Endothelial cell of umbilical vein (primary cell): ENCODE measurements at regions not wholly inside any gene's neighbourhood (a gene's known extent, or its start where the extent isn't known, plus 50 kb on each side); places are given as distances from the start of the nearest gene placed in this dataset.

Experiments
- BruUV-seq: library from RNA; stranded (reverse); fragments of 400-500 nt; replicated peaks from 2 replicates; lab custom pipeline; 2021; lab: Mats Ljungman, UMichigan
- CTCF ChIA-PET: fragments of 300-600, 350-600 bp; sonication (Branson Sonifier 250); formaldehyde crosslinking; loops from one replicate; lab custom pipeline; 2021; ENCODE audit warnings: antibody characterized with exemption, inconsistent platforms; lab: Charles Lee
- POLR2A ChIA-PET: fragments of 300-600, 350-600 bp; sonication (Branson Sonifier 250); formaldehyde crosslinking; loops from one replicate; lab custom pipeline; 2021; ENCODE audit warnings: antibody characterized with exemption, inconsistent platforms; lab: Charles Lee
- DNase-seq: peaks from one replicate; pipeline ENCODE4 v3.0.0-alpha.2; 2011; ENCODE audit warnings: low read depth, low spot score
- FAIRE-seq: peaks from 2 replicates; lab custom pipeline; 2011; peaks lifted over from hg19 to GRCh38; lab: Jason Lieb, UNC
- H2AFZ ChIP-seq: 2 replicates; pipeline ENCODE4 v1.6.0; 2012; ENCODE audit warnings: low read depth, low read length, control low read depth, inconsistent platforms
- H3K27ac ChIP-seq: 2 replicates; pipeline ENCODE4 v1.5.1; 2011; ENCODE audit warnings: low read depth, mild to moderate bottlenecking, control low read depth, low read length, moderate library complexity; ENCODE audit not compliant: insufficient read depth
- H3K27me3 ChIP-seq, 2 experiments: 2 replicates each; pipeline versions ENCODE4 v1.6.0 to v1.6.1; 2011; ENCODE audit warnings: low read length in 2 of 2, mixed read lengths in 1 of 2; ENCODE audit not compliant: control insufficient read depth in 2 of 2, insufficient read depth in 2 of 2
- H3K36me3 ChIP-seq, 2 experiments: 2 replicates in 1 of 2; 3 replicates in 1 of 2; pipeline ENCODE4 v1.5.1; 2011; ENCODE audit warnings: low read length in 2 of 2, mild to moderate bottlenecking in 1 of 2, moderate library complexity in 1 of 2; ENCODE audit not compliant: control insufficient read depth in 2 of 2, insufficient read depth in 2 of 2; ENCODE audit errors: extremely low read depth in 1 of 2
- H3K4me1 ChIP-seq: 3 replicates; pipeline ENCODE4 v1.5.1; 2011; ENCODE audit warnings: mild to moderate bottlenecking, low read length; ENCODE audit not compliant: control insufficient read depth, insufficient read depth; ENCODE audit errors: extremely low read depth
- H3K4me2 ChIP-seq: 2 replicates; pipeline ENCODE4 v1.6.1; 2011; ENCODE audit warnings: low read length, control low read depth, mixed read lengths; ENCODE audit not compliant: insufficient read depth
- H3K4me3 ChIP-seq, 3 experiments: fragments of 200-600 bp in 1 of 3; sonication (generic), shearing (Covaris generic) in 1 of 3; replicated peaks in 1 of 3; 2 replicates each; pipeline ENCODE4 v1.5.1; 2011 to 2016; ENCODE audit warnings: control low read depth in 3 of 3, low read length in 3 of 3, mild to moderate bottlenecking in 2 of 3, inconsistent platforms in 1 of 3, low read depth in 1 of 3, moderate library complexity in 1 of 3; ENCODE audit not compliant: insufficient read depth in 1 of 3
- H3K79me2 ChIP-seq: 2 replicates; pipeline ENCODE4 v1.6.0; 2012; ENCODE audit warnings: low read length, inconsistent platforms; ENCODE audit not compliant: control insufficient read depth, insufficient read depth
- H3K9ac ChIP-seq: replicated peaks from 2 replicates; pipeline ENCODE3; 2011; ENCODE audit warnings: low read length, control low read depth; ENCODE audit not compliant: insufficient read depth; ENCODE audit errors: extremely low read depth
- H3K9me1 ChIP-seq: replicated peaks from 3 replicates; pipeline ENCODE4 v1.6.0; 2011; ENCODE audit warnings: mild to moderate bottlenecking, low read length; ENCODE audit not compliant: control insufficient read depth, insufficient read depth; ENCODE audit errors: extremely low read depth
- H3K9me3 ChIP-seq: replicated peaks from 2 replicates; pipeline ENCODE4 v1.5.1; 2012; ENCODE audit warnings: low read length, inconsistent platforms; ENCODE audit not compliant: control insufficient read depth, insufficient read depth
- H4K20me1 ChIP-seq: replicated peaks from 2 replicates; pipeline ENCODE3; 2011; ENCODE audit warnings: mild to moderate bottlenecking, low read length; ENCODE audit not compliant: control insufficient read depth, insufficient read depth; ENCODE audit errors: extremely low read depth
- EZH2 ChIP-seq: IDR thresholded peaks from 2 replicates; pipeline ENCODE4 v1.6.1; 2012; ENCODE audit warnings: borderline replicate concordance, low read depth, mild to moderate bottlenecking, moderate library complexity, low read length, inconsistent platforms; ENCODE audit not compliant: severe bottlenecking
- FOS ChIP-seq: IDR thresholded peaks from 2 replicates; pipeline ENCODE4 v1.6.1; 2011; ENCODE audit warnings: mild to moderate bottlenecking, low read length, moderate library complexity, borderline replicate concordance; ENCODE audit not compliant: insufficient read depth
- GATA2 ChIP-seq: IDR thresholded peaks from 2 replicates; pipeline ENCODE4 v1.7.0; 2011; ENCODE audit warnings: low read depth, mild to moderate bottlenecking, moderate library complexity, mixed read lengths, low read length; ENCODE audit not compliant: insufficient read length, insufficient read depth
- JUN ChIP-seq: IDR thresholded peaks from 2 replicates; pipeline ENCODE4 v1.6.1; 2011; ENCODE audit warnings: borderline replicate concordance, low read depth; ENCODE audit not compliant: insufficient read length, insufficient read depth
- MYC ChIP-seq: IDR thresholded peaks from one replicate; pipeline ENCODE4 v1.6.1; 2011; ENCODE audit warnings: mild to moderate bottlenecking, low read depth, low read length
- POLR2A ChIP-seq: IDR thresholded peaks from 2 replicates; pipeline ENCODE4 v1.6.1; 2012; ENCODE audit warnings: low read depth, mild to moderate bottlenecking, control low read depth, low read length
- POLR2AphosphoS5 ChIP-seq: IDR thresholded peaks from 2 replicates; pipeline ENCODE4 v1.6.1; 2012; ENCODE audit warnings: low read depth, mild to moderate bottlenecking, control low read depth, low read length, moderate library complexity; ENCODE audit not compliant: insufficient read depth
- dilution Hi-C: fragments of 300-500 bp; cut with MboI; formaldehyde crosslinking; loops from one replicate; pipeline ENCODE4 v1.15.0; 2019; ENCODE audit warnings: low sequenced_read_pairs; ENCODE audit not compliant: extremely low pct_ligation_motif_present
- intact Hi-C: fragments of 100-400 bp; cut with micrococcal nuclease; formaldehyde crosslinking; loops from one replicate; pipeline ENCODE4 v1.10.0; 2022
- TF ChIP-seq, protein P1 (sequence below): IDR thresholded peaks from 2 replicates; pipeline ENCODE4 v1.6.1; 2011; ENCODE audit not compliant: insufficient read depth, insufficient read length
- TF ChIP-seq, protein P2 (sequence below), 2 donors: IDR thresholded peaks; 1 replicate in 1 of 2; 2 replicates in 1 of 2; pipeline ENCODE4 v1.5.1; 2011; ENCODE audit warnings: low read length in 2 of 2, mild to moderate bottlenecking in 2 of 2, moderate library complexity in 2 of 2, control low read depth in 1 of 2, inconsistent platforms in 1 of 2, low read depth in 1 of 2; ENCODE audit not compliant: insufficient read depth in 1 of 2; ENCODE audit errors: extremely low read depth in 1 of 2

DNA sequence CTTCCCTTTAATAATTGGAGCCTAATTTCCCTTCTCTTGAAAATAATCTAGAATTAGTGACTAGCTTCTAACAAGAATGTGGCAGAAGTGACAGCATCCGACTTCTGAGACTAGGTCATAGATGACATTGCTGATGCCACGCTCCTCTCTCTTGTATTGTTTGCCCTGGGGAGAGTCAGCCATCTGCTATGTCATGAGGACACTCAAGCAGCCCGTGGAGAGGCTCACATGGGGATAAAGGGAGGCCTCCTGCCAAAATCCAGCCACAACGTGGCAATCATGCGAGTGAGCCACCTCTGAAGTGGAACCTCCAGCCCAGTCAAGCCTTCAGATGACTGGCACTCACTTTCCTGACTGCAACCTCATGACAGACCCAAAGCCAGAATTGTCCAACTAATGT is 54.2 kb upstream of the LRRK2 start:
- dilution Hi-C loops: no loop called here
- H3K27me3 ChIP-seq: no peaks in the 10 kb centered on the region
- H3K36me3 ChIP-seq: no peaks in the 10 kb centered on the region
- FAIRE-seq (no peak), DNase-seq (no peak)
- no peaks in the 10 kb centered on the region for H4K20me1 ChIP-seq
- no peaks in the 10 kb centered on the region for H3K9me1 ChIP-seq
- no peaks in the 10 kb centered on the region for H3K79me2 ChIP-seq
- no peak overlapping the region for H3K9ac ChIP-seq
- H3K27ac ChIP-seq: no peak overlapping the region
- H3K4me1 ChIP-seq: no peaks in the 10 kb centered on the region
- ChIA-PET POLR2A (no interaction called here), CTCF (no interaction called here)
- no TSS peak for BruUV-seq
- intact Hi-C loops: no loop called here
- no peak overlapping the region for H3K4me2 ChIP-seq
- H2AFZ ChIP-seq: no peak overlapping the region
- TF ChIP-seq FOS: no peak
- no peak for TF ChIP-seq POLR2AphosphoS5
- TF ChIP-seq POLR2A: no peak
- TF ChIP-seq EZH2: no peak
- no peak for TF ChIP-seq GATA2
- TF ChIP-seq MYC: no peak
- TF ChIP-seq, protein P1, sequence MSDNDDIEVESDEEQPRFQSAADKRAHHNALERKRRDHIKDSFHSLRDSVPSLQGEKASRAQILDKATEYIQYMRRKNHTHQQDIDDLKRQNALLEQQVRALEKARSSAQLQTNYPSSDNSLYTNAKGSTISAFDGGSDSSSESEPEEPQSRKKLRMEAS: no peak
- no peak for TF ChIP-seq JUN
- TF ChIP-seq, protein P2, sequence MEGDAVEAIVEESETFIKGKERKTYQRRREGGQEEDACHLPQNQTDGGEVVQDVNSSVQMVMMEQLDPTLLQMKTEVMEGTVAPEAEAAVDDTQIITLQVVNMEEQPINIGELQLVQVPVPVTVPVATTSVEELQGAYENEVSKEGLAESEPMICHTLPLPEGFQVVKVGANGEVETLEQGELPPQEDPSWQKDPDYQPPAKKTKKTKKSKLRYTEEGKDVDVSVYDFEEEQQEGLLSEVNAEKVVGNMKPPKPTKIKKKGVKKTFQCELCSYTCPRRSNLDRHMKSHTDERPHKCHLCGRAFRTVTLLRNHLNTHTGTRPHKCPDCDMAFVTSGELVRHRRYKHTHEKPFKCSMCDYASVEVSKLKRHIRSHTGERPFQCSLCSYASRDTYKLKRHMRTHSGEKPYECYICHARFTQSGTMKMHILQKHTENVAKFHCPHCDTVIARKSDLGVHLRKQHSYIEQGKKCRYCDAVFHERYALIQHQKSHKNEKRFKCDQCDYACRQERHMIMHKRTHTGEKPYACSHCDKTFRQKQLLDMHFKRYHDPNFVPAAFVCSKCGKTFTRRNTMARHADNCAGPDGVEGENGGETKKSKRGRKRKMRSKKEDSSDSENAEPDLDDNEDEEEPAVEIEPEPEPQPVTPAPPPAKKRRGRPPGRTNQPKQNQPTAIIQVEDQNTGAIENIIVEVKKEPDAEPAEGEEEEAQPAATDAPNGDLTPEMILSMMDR (IDR thresholded peaks at IDR 0.05; ENCODE audit: extremely low read depth in 1 of 2, insufficient read depth in 1 of 2, low read depth in 1 of 2, low read length in 2 of 2): no peak
- H3K9me3 ChIP-seq: no peaks in the 10 kb centered on the region
- H3K4me3 ChIP-seq: no peak overlapping the region
